GM12892 (cell line): ENCODE measurements at regions not wholly inside any gene's neighbourhood (a gene's known extent, or its start where the extent isn't known, plus 50 kb on each side); places are given as distances from the start of the nearest gene placed in this dataset.

Experiments
- DNase-seq: peaks from one replicate; pipeline ENCODE4 v3.0.0; 2011; ENCODE audit not compliant: insufficient read length
- FAIRE-seq: peaks from 2 replicates; lab custom pipeline; 2011; peaks lifted over from hg19 to GRCh38; lab: Jason Lieb, UNC
- POLR2A ChIP-seq: IDR thresholded peaks from 2 replicates; pipeline ENCODE4 v1.6.1; 2011; ENCODE audit warnings: low read depth, low read length, control low read depth
- POLR2AphosphoS5 ChIP-seq: IDR thresholded peaks from 2 replicates; pipeline ENCODE4 v1.6.1; 2011; ENCODE audit warnings: low read depth, low read length, control low read depth
- TAF1 ChIP-seq: IDR thresholded peaks from 2 replicates; pipeline ENCODE4 v1.6.1; 2011; ENCODE audit warnings: low read depth, mild to moderate bottlenecking, control low read depth, low read length, borderline replicate concordance

DNA sequence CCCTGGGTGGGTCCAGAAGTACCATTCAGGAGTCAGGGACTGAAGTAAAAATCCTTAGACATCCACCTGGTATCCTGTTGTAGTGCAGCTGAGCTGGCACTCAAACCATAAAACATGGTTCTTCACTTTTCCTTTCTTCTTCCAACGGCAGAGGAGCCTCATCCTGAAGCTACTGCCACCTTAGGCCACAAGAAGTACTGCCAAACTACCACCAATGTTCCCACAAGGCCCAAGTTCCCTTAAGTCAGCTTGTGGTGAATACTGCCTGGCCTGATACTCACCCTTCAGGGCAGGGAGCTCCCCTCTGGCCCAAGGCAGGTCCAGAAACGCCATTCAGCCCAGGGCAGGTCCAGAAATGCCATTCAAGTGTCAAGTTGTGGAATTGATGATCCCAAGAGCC, 1053.4 kb upstream of the CITED2 start:
- FAIRE-seq (no peak), DNase-seq (no peak)
- TF ChIP-seq TAF1: no peak
- TF ChIP-seq POLR2AphosphoS5: no peak
- TF ChIP-seq POLR2A: no peak

DNA sequence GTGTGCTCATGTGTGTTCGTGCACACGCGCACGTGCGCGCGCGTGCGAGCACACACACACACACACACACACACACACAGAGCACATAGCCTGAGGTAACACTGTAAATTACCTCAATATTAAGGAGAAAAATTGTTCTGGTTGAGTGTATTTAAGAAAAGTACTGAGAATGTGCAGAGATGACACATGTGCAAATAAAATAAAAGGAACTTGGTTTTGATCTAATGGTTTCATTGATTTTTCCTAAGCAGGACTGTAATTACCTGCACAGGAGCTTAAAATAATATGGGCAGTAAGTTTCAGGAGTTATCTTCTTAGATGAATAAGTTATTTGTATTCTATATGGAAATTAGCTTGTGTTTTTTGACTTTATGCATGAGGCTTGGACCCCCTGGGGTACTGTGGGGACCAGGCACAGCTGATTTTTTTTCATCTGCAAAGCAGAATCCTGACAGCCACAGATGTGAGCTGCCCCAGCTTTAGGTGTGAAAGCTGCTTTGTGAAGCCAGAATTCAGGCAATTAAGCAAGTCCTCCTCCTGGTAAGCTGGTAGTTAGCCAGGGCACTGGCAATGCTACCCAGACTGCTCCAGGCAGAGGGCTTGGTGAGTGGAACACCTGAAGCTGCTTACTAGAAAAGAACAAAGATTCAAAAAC, 1040.6 kb upstream of the CITED2 start:
- TF ChIP-seq POLR2AphosphoS5: no peak
- TF ChIP-seq POLR2A: no peak
- TF ChIP-seq TAF1: no peak
- DNase-seq: no peak
- FAIRE-seq: no peak

DNA sequence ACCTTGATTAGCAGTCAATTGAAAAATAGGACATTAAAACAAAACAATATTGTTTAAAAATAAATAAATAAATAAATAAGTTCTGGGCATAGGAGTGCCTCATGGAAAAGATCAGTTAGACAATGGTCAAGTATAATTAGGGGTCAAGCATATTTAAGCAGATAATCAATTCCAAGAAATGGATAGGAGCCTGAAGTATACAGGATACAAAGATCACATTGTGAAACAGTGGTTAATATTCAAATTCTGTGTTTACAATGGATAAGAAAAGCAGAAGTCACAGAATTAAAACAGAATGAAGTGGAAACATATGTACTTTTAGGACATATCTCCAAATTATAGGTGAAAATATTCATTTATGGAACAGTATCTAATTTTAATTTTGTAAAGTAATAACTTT, 1028.6 kb upstream of the CITED2 start:
- no peak for TF ChIP-seq POLR2AphosphoS5
- no peak for TF ChIP-seq TAF1
- no peak for TF ChIP-seq POLR2A
- FAIRE-seq (no peak), DNase-seq (no peak)

DNA sequence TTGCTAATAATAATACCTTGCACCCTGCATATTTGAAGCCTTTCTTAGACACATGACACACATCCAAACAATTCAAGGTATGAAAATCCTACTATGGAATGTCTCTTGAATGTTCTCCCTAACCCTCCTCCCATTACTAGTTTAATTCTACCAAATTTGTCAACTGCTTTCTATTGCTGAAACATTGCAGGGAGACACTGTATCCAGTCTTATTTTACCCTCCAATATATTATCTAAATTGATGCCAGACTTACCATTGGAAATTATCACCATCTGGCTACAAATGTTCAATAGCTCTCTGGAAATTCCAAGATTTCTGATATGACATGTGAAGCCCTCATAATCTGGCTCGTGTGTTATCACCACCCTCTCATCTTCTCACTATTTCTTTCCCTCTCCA, 1027.3 kb upstream of the CITED2 start:
- TF ChIP-seq TAF1: no peak
- no peak for TF ChIP-seq POLR2AphosphoS5
- no peak for TF ChIP-seq POLR2A
- no peak for FAIRE-seq
- DNase-seq: no peak

DNA sequence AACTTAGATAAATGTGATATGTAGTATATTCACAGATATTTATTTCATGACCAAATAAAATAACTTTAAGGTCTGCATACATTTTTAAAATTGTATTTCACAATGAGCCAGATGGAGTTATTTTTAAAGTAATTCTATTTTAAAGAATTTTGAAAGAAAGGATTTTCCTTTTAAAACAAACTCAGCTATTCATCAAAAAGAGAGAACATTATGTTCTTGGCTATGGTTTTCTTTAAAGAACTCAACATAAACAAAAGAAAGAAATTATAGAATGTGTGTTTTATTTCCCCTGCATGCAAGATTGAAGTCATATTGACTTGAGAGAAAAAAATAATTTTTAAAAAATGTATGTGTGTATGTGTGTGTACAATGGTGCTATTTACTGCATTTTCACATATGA, 1023.6 kb upstream of the CITED2 start:
- no peak for FAIRE-seq
- DNase-seq: no peak
- TF ChIP-seq TAF1: no peak
- TF ChIP-seq POLR2A: no peak

DNA sequence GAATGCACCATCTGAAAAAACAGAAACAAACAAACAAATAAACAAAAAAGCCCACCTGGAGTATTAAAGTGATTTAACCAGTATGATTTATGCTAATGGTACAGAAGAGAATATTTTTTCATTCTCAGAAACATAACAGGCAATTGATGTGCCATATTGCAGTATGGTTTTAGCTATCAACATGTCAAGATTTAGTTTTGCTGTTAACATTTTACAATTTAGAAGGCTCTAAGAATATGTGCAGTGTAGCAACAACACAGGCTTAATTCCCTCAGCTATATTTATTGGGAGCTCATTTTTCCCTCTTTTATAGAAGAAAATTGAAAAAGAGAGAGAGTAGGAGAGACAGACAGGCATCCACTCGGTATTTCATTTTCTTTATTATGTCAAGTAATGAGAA, 1022.7 kb upstream of the CITED2 start:
- FAIRE-seq (no peak), DNase-seq (no peak)
- TF ChIP-seq POLR2A: no peak

DNA sequence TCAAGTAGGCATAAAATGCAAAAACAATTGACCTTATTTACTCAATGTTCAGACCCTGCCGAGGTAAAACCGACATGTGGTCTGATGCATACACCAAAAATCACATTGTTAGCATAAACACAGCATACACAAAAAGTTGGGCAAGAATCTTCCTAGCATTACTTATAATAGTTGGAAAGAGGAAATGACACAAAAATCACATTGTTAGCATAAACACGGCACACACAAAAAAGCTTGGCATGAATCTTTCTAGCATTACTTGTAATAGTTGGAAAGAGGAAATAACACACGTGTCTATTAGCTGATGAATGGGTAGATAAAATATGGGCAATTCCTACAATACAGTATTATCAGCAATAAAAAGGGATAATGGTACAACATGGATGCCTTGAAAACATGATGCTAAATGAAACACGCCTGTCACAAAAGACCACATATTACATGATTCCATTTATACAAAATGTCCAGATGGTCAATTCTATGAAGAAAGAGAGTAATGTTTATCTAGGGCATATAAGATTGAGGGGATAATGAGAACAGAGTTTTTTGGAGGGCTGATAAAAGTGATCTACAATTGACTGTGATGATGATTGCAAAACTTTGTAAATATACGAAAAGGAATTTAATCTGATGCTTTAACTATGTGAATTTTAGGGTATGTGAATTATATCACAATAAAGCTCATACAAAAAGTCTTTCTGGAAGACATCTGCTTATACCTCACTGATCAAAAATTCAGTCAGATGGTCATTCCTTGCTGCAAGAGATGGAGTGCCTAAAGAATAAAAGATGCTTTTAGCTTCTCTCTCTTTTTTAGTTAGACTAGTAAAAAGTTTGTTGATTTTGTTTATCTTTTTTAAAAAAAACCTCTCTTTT, 1019.5 kb upstream of the CITED2 start:
- FAIRE-seq (no peak), DNase-seq (no peak)
- no peak for TF ChIP-seq POLR2AphosphoS5
- no peak for TF ChIP-seq TAF1
- TF ChIP-seq POLR2A: no peak

DNA sequence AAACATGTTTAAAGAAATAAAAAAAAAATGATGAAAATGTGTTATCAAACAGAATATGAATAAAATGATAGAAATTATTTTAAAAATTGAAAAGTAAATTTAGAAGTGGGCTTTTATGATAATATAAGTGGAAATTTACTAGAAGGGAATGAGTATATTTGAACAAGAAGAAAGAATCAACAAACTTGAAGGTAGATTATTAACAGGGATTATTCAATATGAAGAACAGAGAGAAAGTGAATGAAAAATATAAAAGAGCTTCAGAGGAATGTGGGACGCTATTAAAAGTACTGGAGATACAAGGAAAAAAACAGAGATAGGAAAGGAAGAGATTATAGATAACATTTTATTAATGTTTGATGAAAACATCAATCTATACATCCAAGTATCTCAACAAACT, 1014.4 kb upstream of the CITED2 start:
- no peak for TF ChIP-seq POLR2AphosphoS5
- no peak for TF ChIP-seq POLR2A
- no peak for TF ChIP-seq TAF1
- no peak for DNase-seq
- FAIRE-seq: no peak

DNA sequence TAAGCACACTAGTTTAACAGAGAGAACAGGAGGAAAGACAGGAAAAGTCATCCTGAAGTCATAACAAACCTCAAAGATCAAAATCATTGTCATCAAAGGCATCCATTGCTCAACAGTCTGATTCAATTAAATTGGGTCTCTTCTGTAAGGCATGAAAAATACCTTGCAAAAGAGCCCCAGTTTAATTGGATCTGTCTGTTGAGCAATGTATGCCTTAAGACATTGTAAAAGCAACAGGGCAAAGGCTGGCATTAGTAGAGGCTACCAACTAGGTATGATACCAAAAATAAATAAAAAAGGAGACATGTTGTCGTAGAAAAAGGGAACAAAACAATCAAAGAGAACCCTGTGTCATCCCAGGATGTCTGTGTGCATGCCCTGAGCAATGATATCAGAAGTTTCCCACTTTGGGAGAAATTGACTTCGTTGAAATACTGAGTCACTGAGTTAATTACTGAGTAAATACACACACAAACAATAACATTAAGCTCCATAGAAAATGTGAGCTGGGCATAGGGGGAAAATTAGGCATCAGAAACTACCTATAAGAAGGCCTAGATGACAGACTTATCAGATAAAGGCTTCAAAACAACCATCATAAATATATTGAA, 1013.8 kb upstream of the CITED2 start:
- TF ChIP-seq POLR2AphosphoS5 (no peak), TAF1 (no peak), POLR2A (no peak)
- FAIRE-seq (no peak), DNase-seq (no peak)

DNA sequence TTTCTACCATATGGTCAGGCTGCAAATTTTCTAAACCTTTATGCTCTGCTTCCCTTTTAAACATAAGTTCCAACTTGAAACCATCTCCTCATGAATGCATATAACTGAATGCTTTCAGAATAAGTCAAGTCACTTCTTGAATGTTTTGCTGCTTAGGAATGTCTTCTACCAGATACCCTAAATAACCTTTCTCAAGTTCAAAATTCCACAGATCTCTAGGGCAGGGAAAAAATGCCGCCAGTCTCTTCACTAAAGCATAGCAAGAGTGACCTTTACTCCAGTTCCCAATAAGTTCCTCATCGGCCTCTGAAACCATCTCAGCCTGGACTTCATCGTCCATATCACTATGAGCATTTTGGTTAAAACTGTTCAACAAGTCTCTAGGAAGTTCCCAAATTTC, 1011.2 kb upstream of the CITED2 start:
- TF ChIP-seq TAF1 (no peak), POLR2AphosphoS5 (no peak), POLR2A (no peak)
- no peak for DNase-seq

DNA sequence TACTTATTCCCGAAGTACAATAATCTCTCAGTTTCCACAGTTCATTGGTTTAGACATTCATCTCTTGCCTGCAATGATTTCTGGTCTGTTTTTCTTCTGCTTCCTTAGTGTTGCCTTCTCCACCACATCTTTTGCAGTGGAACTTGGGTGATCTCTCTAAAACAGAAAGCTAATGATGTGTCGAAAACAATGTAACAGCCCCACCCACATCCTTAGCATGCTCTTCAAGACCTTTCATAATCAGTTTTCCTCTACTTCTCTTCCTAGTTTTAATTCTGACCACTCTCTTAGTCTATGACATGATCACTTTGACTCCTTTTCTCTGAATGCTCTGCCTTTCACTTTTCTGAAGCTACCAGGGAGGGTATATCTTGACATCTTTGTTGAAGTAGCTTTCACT, 1007.9 kb upstream of the CITED2 start:
- TF ChIP-seq POLR2A (no peak), POLR2AphosphoS5 (no peak), TAF1 (no peak)
- DNase-seq (no peak), FAIRE-seq (no peak)

More for the DNA sequence above, 1011.2 kb upstream of the CITED2 start:
- FAIRE-seq: no peak
